Lung (tissue), 11 donors: ENCODE measurements at regions not wholly inside any gene's neighbourhood (a gene's known extent, or its start where the extent isn't known, plus 50 kb on each side); places are given as distances from the start of the nearest gene placed in this dataset.

Source experiments
- ATAC-seq: fragments of 200-7000 bp; cut with Tn5 transposase; one replicate; pipeline ENCODE4 v1.9.1; 2020; ENCODE audit warnings: moderate number of reproducible peaks; ENCODE audit not compliant: insufficient read depth, low FRiP score
- DNase-seq, 3 donors: peaks; one replicate each; pipeline ENCODE4 v3.0.0-alpha.2; 2013 to 2017
- H3K27ac ChIP-seq, 2 donors: one replicate each; pipeline ENCODE4 v1.5.1; 2013; ENCODE audit warnings: mild to moderate bottlenecking in 2 of 2, moderate library complexity in 2 of 2, control low read depth in 1 of 2, inconsistent platforms in 1 of 2, low read depth in 1 of 2, low read length in 1 of 2
- H3K27me3 ChIP-seq, 3 donors: one replicate each; pipeline ENCODE4 v1.5.1; 2013; ENCODE audit warnings: low read length in 2 of 3; ENCODE audit not compliant: control insufficient read depth in 3 of 3, insufficient read depth in 3 of 3
- H3K36me3 ChIP-seq, 4 donors: one replicate each; pipeline ENCODE4 v1.5.1; 2013; ENCODE audit warnings: low read length in 4 of 4, mild to moderate bottlenecking in 1 of 4, moderate library complexity in 1 of 4; ENCODE audit not compliant: control insufficient read depth in 4 of 4, insufficient read depth in 4 of 4
- H3K4me1 ChIP-seq, 5 donors: one replicate each; pipeline ENCODE4 v1.5.1; 2013; ENCODE audit warnings: low read length in 5 of 5, mild to moderate bottlenecking in 2 of 5, moderate library complexity in 1 of 5; ENCODE audit not compliant: control insufficient read depth in 5 of 5, insufficient read depth in 5 of 5
- H3K4me3 ChIP-seq: one replicate; pipeline ENCODE4 v1.5.1; 2013; ENCODE audit warnings: mild to moderate bottlenecking, control low read depth, moderate library complexity
- H3K9ac ChIP-seq, 2 donors: one replicate each; pipeline ENCODE4 v1.5.1; 2013; ENCODE audit warnings: low read length in 2 of 2, control low read depth in 1 of 2; ENCODE audit not compliant: insufficient read depth in 1 of 2
- H3K9me3 ChIP-seq, 4 donors: one replicate each; pipeline ENCODE4 v1.5.1; 2013; ENCODE audit warnings: low read length in 3 of 4, mild to moderate bottlenecking in 1 of 4, moderate library complexity in 1 of 4; ENCODE audit not compliant: control insufficient read depth in 4 of 4, insufficient read depth in 3 of 4
- CTCF ChIP-seq: IDR thresholded peaks from 2 replicates; pipeline ENCODE4 v1.5.1; 2012; ENCODE audit warnings: mild to moderate bottlenecking; ENCODE audit errors: control extremely low read depth, extremely low read depth
- WGBS, 2 donors: extraction: QIAGEN DNeasy Blood & Tissue Kit; methylation state at CpG; one replicate each; pipeline ENCODE4 v1.1.7; 2013; 5-methylcytosine and 5-hydroxymethylcytosine counted together
- donor health status: control.
- donor health status: control.
- donor health status: Bipolar disorder and iron deficiency.
- donor health status: healthy.
- donor health status: DM: yes; HTN: yes; CAD: no.

DNA sequence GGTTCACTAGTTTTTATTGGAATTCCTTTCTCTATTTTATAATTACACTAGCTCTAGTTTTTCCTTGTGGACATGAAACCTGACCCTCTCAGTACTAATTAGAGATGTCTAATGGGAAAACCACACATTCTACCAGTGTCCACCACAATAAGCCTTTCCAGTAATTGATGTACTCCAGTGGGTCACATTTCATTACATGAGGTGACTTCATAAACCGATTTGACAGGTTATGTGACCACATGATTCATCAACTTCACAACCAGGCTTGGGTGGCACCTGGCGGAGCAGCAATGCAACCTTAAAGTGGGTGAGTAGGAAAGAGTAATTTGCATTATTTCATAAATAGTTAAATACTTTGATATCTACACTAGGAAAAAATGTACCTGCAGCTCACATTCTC lies 284.2 kb upstream of the ADAMTS16 start:
- Histone ChIP-seq H3K36me3 (no peaks in the 10 kb centered on the region), H3K9me3 (peaks cover 0 to under 1% (median 0%) of the 10 kb centered on the region in 4 donors), H3K27ac (no peak overlapping the region), H3K27me3 (peaks cover 0 to 35% (median 6%) of the 10 kb centered on the region in 3 donors), H3K4me1 (no peaks in the 10 kb centered on the region), H3K4me3 (no peak overlapping the region), H3K9ac (no peak overlapping the region)
- no peak for ATAC-seq
- no peak for TF ChIP-seq CTCF
- no peak for DNase-seq
- WGBS, 2 donors = 85 to 88% methylated on average over 2 of the region's 2 CpGs

- no peaks in the 10 kb centered on the region for H3K36me3 ChIP-seq
- H3K4me3 ChIP-seq = no peak overlapping the region
- no peak overlapping the region for H3K9ac ChIP-seq
- no peak for TF ChIP-seq CTCF
- 91 to 92% methylated on average over 2 of the region's 2 CpGs for WGBS, 2 donors
- no peak for DNase-seq
- H3K27me3 ChIP-seq = peaks cover 0 to 35% (median 6%) of the 10 kb centered on the region in 3 donors
- no peak overlapping the region for H3K27ac ChIP-seq
- H3K4me1 ChIP-seq = no peaks in the 10 kb centered on the region
- no peaks in the 10 kb centered on the region for H3K9me3 ChIP-seq
- no peak for ATAC-seq
Measured at GRCh38 chr5:4857761-4858160, 282.4 kb upstream of the ADAMTS16 start.

DNA sequence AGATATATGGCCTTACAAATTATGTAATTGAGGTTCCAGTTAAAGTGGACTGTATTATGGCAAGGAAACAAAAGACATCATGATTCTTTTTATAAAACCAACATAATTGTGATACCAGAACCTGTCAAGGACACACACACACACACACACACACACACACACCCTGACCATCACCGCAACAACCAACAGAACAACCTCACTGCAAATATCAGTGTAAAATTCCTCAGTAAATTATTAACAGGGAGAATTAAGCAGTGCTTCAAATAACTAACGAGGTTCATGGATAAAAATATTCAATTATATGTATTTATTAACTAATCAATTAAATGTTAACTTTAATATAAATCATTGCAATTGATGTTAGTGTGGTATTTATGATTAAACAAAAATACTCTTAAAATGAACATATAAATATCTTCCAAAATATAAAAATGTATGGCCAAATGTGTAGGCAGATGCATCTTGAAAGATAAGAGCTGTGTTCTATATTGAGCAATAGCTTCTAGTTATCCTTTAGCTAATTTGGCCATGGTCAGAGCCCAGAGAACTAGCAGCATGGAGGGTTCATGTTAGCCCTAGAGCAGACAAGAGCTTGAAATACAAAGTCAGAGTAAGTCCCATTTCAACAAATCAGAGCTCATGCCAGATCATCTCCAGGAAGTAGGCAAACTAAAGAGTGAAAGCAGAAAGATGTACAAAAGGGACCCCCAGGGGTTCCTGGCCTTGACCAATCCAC lies 280.5 kb upstream of the ADAMTS16 start:
- WGBS, 2 donors = 75 to 79% methylated on average over 2 of the region's 2 CpGs
- Histone ChIP-seq H3K27ac (no peak overlapping the region), H3K4me1 (no peaks in the 10 kb centered on the region), H3K27me3 (peaks cover 0 to 30% (median 6%) of the 10 kb centered on the region in 3 donors), H3K9ac (no peak overlapping the region), H3K9me3 (no peaks in the 10 kb centered on the region), H3K36me3 (no peaks in the 10 kb centered on the region), H3K4me3 (no peak overlapping the region)
- no peak for ATAC-seq
- no peak for DNase-seq
- no peak for TF ChIP-seq CTCF

DNA sequence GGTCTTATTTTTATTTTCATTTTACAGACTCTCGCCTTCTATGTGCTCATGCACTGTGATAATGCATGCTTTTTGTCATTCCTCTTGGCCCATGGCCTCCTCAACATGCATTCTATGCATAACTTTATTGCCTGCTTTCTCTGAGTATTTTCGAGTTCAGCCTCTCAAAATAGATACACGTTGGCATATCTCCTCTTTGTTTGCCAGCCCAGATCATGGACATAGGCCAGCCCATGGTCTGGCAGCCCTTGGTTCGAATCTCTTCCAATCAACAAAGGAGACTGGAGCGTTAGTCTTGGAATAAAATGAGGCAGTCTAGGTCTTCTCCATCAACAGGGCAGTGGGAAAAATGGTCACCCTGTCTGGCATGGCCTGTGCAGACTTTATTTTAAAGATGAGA lies 279.5 kb upstream of the ADAMTS16 start:
- no peak for TF ChIP-seq CTCF
- ATAC-seq (no peak), DNase-seq (no peak)
- WGBS, 2 donors = 64 to 77% methylated on average over 5 of the region's 5 CpGs
- no peaks in the 10 kb centered on the region for H3K4me1 ChIP-seq
- no peaks in the 10 kb centered on the region for H3K9me3 ChIP-seq
- no peaks in the 10 kb centered on the region for H3K36me3 ChIP-seq
- no peak overlapping the region for H3K27ac ChIP-seq
- H3K9ac ChIP-seq = no peak overlapping the region
- H3K27me3 ChIP-seq = peaks cover 0 to 22% (median 6%) of the 10 kb centered on the region in 3 donors
- no peak overlapping the region for H3K4me3 ChIP-seq
